H7 (cell line): ENCODE measurements at regions not wholly inside any gene's neighbourhood (a gene's known extent, or its start where the extent isn't known, plus 50 kb on each side); places are given as distances from the start of the nearest gene placed in this dataset.

Source experiments
- DNase-seq: peaks from one replicate; pipeline ENCODE4 v3.0.0; 2012
- H3K27me3 ChIP-seq: 2 replicates; pipeline ENCODE4 v1.6.0; 2011; ENCODE audit warnings: mild to moderate bottlenecking, low read length; ENCODE audit not compliant: control insufficient read depth, insufficient read depth
- H3K36me3 ChIP-seq: replicated peaks from 2 replicates; pipeline ENCODE4 v1.5.1; 2011; ENCODE audit warnings: low read length; ENCODE audit not compliant: control insufficient read depth, insufficient read depth
- H3K4me3 ChIP-seq: 2 replicates; pipeline ENCODE4 v1.5.1; 2011; ENCODE audit warnings: low read depth, mild to moderate bottlenecking, control low read depth, low read length, moderate library complexity; ENCODE audit not compliant: insufficient read depth

GRCh38 chr6:14715076-14715475 is 530.8 kb upstream of the JARID2 start:
- H3K27me3 ChIP-seq = no peaks in the 10 kb centered on the region
- no peak overlapping the region for H3K4me3 ChIP-seq
- no peaks in the 10 kb centered on the region for H3K36me3 ChIP-seq
- DNase-seq = no peak

GRCh38 chr6:14716499-14717146 is 529.2 kb upstream of the JARID2 start:
- DNase-seq = no peak
- no peak overlapping the region for H3K4me3 ChIP-seq
- H3K27me3 ChIP-seq = no peaks in the 10 kb centered on the region
- no peaks in the 10 kb centered on the region for H3K36me3 ChIP-seq

- no peaks in the 10 kb centered on the region for H3K27me3 ChIP-seq
- no peaks in the 10 kb centered on the region for H3K36me3 ChIP-seq
- H3K4me3 ChIP-seq = no peak overlapping the region
- DNase-seq = no peak
These were observed 528.6 kb upstream of the JARID2 start for GRCh38 chr6:14717307-14717706.

GRCh38 chr6:14718861-14719260 is 527.0 kb upstream of the JARID2 start:
- H3K36me3 ChIP-seq = no peaks in the 10 kb centered on the region

GRCh38 chr6:14719270-14719669 is 526.6 kb upstream of the JARID2 start:
- DNase-seq = no peak
- Histone ChIP-seq H3K4me3 (no peak overlapping the region), H3K27me3 (no peaks in the 10 kb centered on the region), H3K36me3 (no peaks in the 10 kb centered on the region)

More at GRCh38 chr6:14718861-14719260, 527.0 kb upstream of the JARID2 start:
- Histone ChIP-seq H3K4me3 (no peak overlapping the region), H3K27me3 (no peaks in the 10 kb centered on the region)
- no peak for DNase-seq

- Histone ChIP-seq H3K36me3 (no peaks in the 10 kb centered on the region), H3K27me3 (no peaks in the 10 kb centered on the region), H3K4me3 (no peak overlapping the region)
- DNase-seq = no peak
These were observed 525.3 kb upstream of the JARID2 start for GRCh38 chr6:14720411-14721102.

- DNase-seq = no peak
- no peaks in the 10 kb centered on the region for H3K27me3 ChIP-seq
These were observed 524.6 kb upstream of the JARID2 start for GRCh38 chr6:14721103-14721758.

GRCh38 chr6:14722001-14722562 is 523.8 kb upstream of the JARID2 start:
- Histone ChIP-seq H3K4me3 (no peak overlapping the region), H3K27me3 (no peaks in the 10 kb centered on the region), H3K36me3 (no peaks in the 10 kb centered on the region)
- no peak for DNase-seq

More at GRCh38 chr6:14721103-14721758, 524.6 kb upstream of the JARID2 start:
- H3K4me3 ChIP-seq = no peak overlapping the region
- H3K36me3 ChIP-seq = no peaks in the 10 kb centered on the region

GRCh38 chr6:14722704-14723103 is 523.2 kb upstream of the JARID2 start:
- H3K27me3 ChIP-seq = no peaks in the 10 kb centered on the region
- no peak for DNase-seq
- no peak overlapping the region for H3K4me3 ChIP-seq
- H3K36me3 ChIP-seq = no peaks in the 10 kb centered on the region

- DNase-seq = no peak
These were observed 522.3 kb upstream of the JARID2 start for GRCh38 chr6:14723535-14724086.

GRCh38 chr6:14724549-14724948 is 521.3 kb upstream of the JARID2 start:
- no peaks in the 10 kb centered on the region for H3K27me3 ChIP-seq
- no peaks in the 10 kb centered on the region for H3K36me3 ChIP-seq
- no peak for DNase-seq
- no peak overlapping the region for H3K4me3 ChIP-seq

More at GRCh38 chr6:14723535-14724086, 522.3 kb upstream of the JARID2 start:
- Histone ChIP-seq H3K4me3 (no peak overlapping the region), H3K36me3 (no peaks in the 10 kb centered on the region), H3K27me3 (no peaks in the 10 kb centered on the region)

GRCh38 chr6:14726816-14727493 is 518.9 kb upstream of the JARID2 start:
- no peak for DNase-seq
- Histone ChIP-seq H3K4me3 (no peak overlapping the region), H3K27me3 (no peaks in the 10 kb centered on the region), H3K36me3 (no peaks in the 10 kb centered on the region)

GRCh38 chr6:14727494-14728395 is 518.1 kb upstream of the JARID2 start:
- no peak for DNase-seq
- Histone ChIP-seq H3K36me3 (no peaks in the 10 kb centered on the region), H3K27me3 (no peaks in the 10 kb centered on the region), H3K4me3 (no peak overlapping the region)
